ENCODE measurements at regions not wholly inside any gene's neighbourhood (a gene's known extent, or its start where the extent isn't known, plus 50 kb on each side); places are given as distances from the start of the nearest gene placed in this dataset.

DNA sequence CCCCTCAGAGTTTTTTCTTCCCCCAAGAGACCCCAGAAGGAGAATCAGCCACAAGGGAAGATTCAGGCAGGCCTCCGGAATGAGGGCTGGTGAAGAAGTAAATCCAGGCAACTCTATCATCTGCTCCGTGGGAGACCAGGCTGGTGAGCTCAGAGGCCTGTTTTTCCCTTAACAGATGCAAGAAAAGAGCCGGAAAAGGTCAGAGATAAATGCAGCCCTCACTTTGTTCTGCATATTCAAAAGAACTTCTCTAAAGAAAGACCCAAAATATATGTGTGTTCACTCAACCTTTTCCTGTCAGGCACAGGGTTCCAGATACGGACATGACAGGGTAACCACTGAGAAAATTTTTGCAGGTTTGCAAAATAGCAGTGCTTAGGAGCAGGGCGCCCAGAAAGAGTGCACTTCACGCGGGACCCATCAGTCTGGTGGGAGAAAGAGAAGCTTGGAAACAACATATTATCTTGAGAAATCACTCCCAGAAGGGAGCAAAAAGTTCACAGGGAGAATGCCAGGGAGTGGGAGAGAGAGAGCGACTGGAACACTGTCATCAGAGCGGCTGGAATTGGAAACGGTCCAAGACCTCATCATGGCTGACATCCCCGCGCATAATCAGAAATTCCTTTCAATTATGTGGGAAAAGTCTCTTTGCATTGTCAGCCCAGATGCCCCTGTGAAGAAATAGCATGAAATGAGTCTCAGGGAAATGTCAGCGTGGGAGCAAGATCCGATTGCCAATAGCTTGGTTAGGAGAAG is 244.8 kb upstream of the SLC14A2 start:
- Histone ChIP-seq H3K9me3 (ENCODE audit: low read depth) (no peaks in the 10 kb centered on the region), H3K4me1 (no peaks in the 10 kb centered on the region), H3K9ac (no peak overlapping the region), H3K4me2 (no peak overlapping the region), H3K27ac (no peak overlapping the region), H2AFZ (replicated peaks) (peak overlapping the region; percentile 44), H4K20me1 (ENCODE audit: low read depth) (no peaks in the 10 kb centered on the region), H3K27me3 (no peaks in the 10 kb centered on the region), H3F3A (ENCODE audit: low read depth) (no peaks in the 10 kb centered on the region), H3K4me3 (no peak overlapping the region), H3K79me2 (ENCODE audit: low read depth) (no peaks in the 10 kb centered on the region), H3K36me3 (no peaks in the 10 kb centered on the region)
- TF ChIP-seq EZH2 (IDR thresholded peaks at IDR 0.05) (no peak), EZH2phosphoT487 (IDR thresholded peaks at IDR 0.05) (no peak)
- TF ChIP-seq, protein P1, sequence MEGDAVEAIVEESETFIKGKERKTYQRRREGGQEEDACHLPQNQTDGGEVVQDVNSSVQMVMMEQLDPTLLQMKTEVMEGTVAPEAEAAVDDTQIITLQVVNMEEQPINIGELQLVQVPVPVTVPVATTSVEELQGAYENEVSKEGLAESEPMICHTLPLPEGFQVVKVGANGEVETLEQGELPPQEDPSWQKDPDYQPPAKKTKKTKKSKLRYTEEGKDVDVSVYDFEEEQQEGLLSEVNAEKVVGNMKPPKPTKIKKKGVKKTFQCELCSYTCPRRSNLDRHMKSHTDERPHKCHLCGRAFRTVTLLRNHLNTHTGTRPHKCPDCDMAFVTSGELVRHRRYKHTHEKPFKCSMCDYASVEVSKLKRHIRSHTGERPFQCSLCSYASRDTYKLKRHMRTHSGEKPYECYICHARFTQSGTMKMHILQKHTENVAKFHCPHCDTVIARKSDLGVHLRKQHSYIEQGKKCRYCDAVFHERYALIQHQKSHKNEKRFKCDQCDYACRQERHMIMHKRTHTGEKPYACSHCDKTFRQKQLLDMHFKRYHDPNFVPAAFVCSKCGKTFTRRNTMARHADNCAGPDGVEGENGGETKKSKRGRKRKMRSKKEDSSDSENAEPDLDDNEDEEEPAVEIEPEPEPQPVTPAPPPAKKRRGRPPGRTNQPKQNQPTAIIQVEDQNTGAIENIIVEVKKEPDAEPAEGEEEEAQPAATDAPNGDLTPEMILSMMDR (IDR thresholded peaks at IDR 0.05), result no peak
- H3K4me3 Mint-ChIP-seq, result no peak overlapping the region
- H3K27ac Mint-ChIP-seq, result peak overlapping the region; percentile 58
- H3K27me3 Mint-ChIP-seq (ENCODE audit: insufficient read depth, low read depth), result peaks cover 4% of the 10 kb centered on the region
- DNase-seq (ENCODE audit: low spot score), result no peak
- no peaks in the 10 kb centered on the region for H3K36me3 Mint-ChIP-seq
- H3K9me3 Mint-ChIP-seq, result no peaks in the 10 kb centered on the region
- peaks cover 14% of the 10 kb centered on the region for H3K4me1 Mint-ChIP-seq

GRCh38 chr18:45373286-45373880 is 241.9 kb upstream of the SLC14A2 start:
- Histone ChIP-seq H3K79me2 (ENCODE audit: low read depth) (no peaks in the 10 kb centered on the region), H3K4me3 (no peak overlapping the region), H4K20me1 (ENCODE audit: low read depth) (no peaks in the 10 kb centered on the region), H3K4me1 (no peaks in the 10 kb centered on the region), H3F3A (ENCODE audit: low read depth) (no peaks in the 10 kb centered on the region), H2AFZ (replicated peaks) (no peak overlapping the region), H3K27me3 (no peaks in the 10 kb centered on the region), H3K9me3 (ENCODE audit: low read depth) (no peaks in the 10 kb centered on the region), H3K9ac (no peak overlapping the region), H3K4me2 (no peak overlapping the region), H3K36me3 (no peaks in the 10 kb centered on the region), H3K27ac (no peak overlapping the region)
- H3K36me3 Mint-ChIP-seq, result no peaks in the 10 kb centered on the region
- H3K4me1 Mint-ChIP-seq, result peaks cover 14% of the 10 kb centered on the region
- H3K27ac Mint-ChIP-seq, result no peak overlapping the region
- TF ChIP-seq EZH2phosphoT487 (IDR thresholded peaks at IDR 0.05) (no peak), EZH2 (IDR thresholded peaks at IDR 0.05) (no peak)
- TF ChIP-seq, protein P1 (IDR thresholded peaks at IDR 0.05), result no peak
- no peak for DNase-seq (ENCODE audit: low spot score)
- peaks cover 3% of the 10 kb centered on the region for H3K9me3 Mint-ChIP-seq
- peaks cover 3% of the 10 kb centered on the region for H3K27me3 Mint-ChIP-seq (ENCODE audit: insufficient read depth, low read depth)
- H3K4me3 Mint-ChIP-seq, result no peak overlapping the region

DNA sequence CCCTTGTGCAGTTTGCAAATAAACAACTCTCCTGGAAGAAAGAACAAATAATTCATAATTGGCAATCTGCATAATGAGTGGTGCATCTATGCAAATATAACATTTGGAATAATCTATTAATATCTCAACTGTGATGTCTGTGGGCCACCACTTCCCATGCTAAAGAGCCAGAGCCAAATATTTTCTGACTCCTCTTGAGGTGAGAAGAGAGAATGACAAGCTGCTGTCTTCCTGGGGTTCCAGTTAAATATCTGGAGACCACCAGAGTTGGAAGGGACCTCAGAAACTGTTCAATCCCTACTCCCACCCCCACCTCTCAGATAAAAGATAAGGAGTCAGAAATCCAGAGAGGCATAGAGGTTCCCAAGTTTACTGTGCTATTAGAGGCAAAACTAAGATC is 241.0 kb upstream of the SLC14A2 start:
- Histone ChIP-seq H3K27ac (no peak overlapping the region), H4K20me1 (ENCODE audit: low read depth) (no peaks in the 10 kb centered on the region), H3F3A (ENCODE audit: low read depth) (no peaks in the 10 kb centered on the region), H3K79me2 (ENCODE audit: low read depth) (no peaks in the 10 kb centered on the region), H3K36me3 (no peaks in the 10 kb centered on the region), H3K9me3 (ENCODE audit: low read depth) (no peaks in the 10 kb centered on the region), H3K9ac (no peak overlapping the region), H2AFZ (replicated peaks) (no peak overlapping the region), H3K4me2 (no peak overlapping the region), H3K4me1 (no peaks in the 10 kb centered on the region), H3K4me3 (no peak overlapping the region), H3K27me3 (no peaks in the 10 kb centered on the region)
- Mint-ChIP-seq H3K4me3 (no peak overlapping the region), H3K27ac (no peak overlapping the region), H3K9me3 (peaks cover 3% of the 10 kb centered on the region), H3K4me1 (peaks cover 14% of the 10 kb centered on the region), H3K27me3 (ENCODE audit: insufficient read depth, low read depth) (peaks cover 3% of the 10 kb centered on the region), H3K36me3 (no peaks in the 10 kb centered on the region)
- TF ChIP-seq, protein P1 (IDR thresholded peaks at IDR 0.05), result no peak
- no peak for TF ChIP-seq EZH2 (IDR thresholded peaks at IDR 0.05)
- no peak for TF ChIP-seq EZH2phosphoT487 (IDR thresholded peaks at IDR 0.05)
- no peak for DNase-seq (ENCODE audit: low spot score)
